Testis (tissue), 2 donors: ENCODE measurements at regions not wholly inside any gene's neighbourhood (a gene's known extent, or its start where the extent isn't known, plus 50 kb on each side); places are given as distances from the start of the nearest gene placed in this dataset.

ENCODE experiments used
- POLR2A ChIP-seq: fragments of 450-650 bp; IDR thresholded peaks from one replicate; pipeline ENCODE4 v1.6.1; 2017; ENCODE audit warnings: antibody characterized with exemption, mild to moderate bottlenecking, moderate library complexity
- TF ChIP-seq, protein P1 (sequence below), 3 experiments: fragments of 450-650 bp in 2 of 3; fragments of 200-600 bp in 1 of 3; sonication (generic) in 1 of 3; IDR thresholded peaks; one replicate each; pipeline ENCODE4 v1.5.1; 2016 to 2019; ENCODE audit warnings: antibody characterized with exemption in 3 of 3, mild to moderate bottlenecking in 2 of 3, moderate library complexity in 1 of 3

- TF ChIP-seq, protein P1, sequence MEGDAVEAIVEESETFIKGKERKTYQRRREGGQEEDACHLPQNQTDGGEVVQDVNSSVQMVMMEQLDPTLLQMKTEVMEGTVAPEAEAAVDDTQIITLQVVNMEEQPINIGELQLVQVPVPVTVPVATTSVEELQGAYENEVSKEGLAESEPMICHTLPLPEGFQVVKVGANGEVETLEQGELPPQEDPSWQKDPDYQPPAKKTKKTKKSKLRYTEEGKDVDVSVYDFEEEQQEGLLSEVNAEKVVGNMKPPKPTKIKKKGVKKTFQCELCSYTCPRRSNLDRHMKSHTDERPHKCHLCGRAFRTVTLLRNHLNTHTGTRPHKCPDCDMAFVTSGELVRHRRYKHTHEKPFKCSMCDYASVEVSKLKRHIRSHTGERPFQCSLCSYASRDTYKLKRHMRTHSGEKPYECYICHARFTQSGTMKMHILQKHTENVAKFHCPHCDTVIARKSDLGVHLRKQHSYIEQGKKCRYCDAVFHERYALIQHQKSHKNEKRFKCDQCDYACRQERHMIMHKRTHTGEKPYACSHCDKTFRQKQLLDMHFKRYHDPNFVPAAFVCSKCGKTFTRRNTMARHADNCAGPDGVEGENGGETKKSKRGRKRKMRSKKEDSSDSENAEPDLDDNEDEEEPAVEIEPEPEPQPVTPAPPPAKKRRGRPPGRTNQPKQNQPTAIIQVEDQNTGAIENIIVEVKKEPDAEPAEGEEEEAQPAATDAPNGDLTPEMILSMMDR (IDR thresholded peaks at IDR 0.05): no peak
- no peak for TF ChIP-seq POLR2A
Measured at GRCh38 chr4:56132835-56133234, 184.1 kb downstream of the CEP135 start.
